ENCODE measurements at regions not wholly inside any gene's neighbourhood (a gene's known extent, or its start where the extent isn't known, plus 50 kb on each side); places are given as distances from the start of the nearest gene placed in this dataset.

DNA sequence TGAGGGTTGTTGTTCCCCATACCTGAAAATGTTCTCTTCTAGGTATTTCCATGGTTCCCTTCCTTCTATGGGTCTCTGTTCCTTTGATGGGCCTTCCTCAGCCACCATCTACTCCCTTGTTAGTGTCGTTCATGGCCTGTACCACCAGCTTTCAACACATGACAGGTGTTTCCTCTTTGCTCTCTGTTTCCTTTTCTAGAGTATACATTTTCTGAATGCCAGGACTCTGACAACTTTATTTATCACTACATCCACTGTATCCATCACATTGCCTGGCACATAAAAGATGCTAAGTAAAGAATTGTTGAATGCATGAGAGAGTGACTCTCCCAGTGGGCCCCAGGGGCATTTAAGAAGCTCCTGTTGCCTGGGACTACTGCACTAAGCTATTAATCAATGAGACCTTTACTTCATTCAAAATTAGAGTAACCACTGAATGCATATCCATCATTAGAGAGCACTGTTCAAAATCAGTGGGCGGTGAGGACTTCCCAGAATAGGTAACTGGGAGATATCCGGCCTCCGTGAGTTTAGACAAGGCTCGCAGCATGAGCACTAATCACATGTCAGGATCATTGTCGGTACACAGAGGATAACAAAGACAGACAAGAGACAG lies 255.0 kb downstream of the CBLN1 start:
- TF ChIP-seq, protein P1, sequence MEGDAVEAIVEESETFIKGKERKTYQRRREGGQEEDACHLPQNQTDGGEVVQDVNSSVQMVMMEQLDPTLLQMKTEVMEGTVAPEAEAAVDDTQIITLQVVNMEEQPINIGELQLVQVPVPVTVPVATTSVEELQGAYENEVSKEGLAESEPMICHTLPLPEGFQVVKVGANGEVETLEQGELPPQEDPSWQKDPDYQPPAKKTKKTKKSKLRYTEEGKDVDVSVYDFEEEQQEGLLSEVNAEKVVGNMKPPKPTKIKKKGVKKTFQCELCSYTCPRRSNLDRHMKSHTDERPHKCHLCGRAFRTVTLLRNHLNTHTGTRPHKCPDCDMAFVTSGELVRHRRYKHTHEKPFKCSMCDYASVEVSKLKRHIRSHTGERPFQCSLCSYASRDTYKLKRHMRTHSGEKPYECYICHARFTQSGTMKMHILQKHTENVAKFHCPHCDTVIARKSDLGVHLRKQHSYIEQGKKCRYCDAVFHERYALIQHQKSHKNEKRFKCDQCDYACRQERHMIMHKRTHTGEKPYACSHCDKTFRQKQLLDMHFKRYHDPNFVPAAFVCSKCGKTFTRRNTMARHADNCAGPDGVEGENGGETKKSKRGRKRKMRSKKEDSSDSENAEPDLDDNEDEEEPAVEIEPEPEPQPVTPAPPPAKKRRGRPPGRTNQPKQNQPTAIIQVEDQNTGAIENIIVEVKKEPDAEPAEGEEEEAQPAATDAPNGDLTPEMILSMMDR (conservative IDR thresholded peaks at IDR 0.05 in 1 of 2, IDR thresholded peaks at IDR 0.05 in 1 of 2; ENCODE audit: low read depth in 1 of 2, low read length in 2 of 2) = no peak
- no peak for TF ChIP-seq EZH2 (IDR thresholded peaks at IDR 0.05; ENCODE audit: low read length, missing control alignments)

Data from fibroblast of lung (primary cell).